Gastrocnemius medialis (tissue), 4 donors: ENCODE measurements at regions not wholly inside any gene's neighbourhood (a gene's known extent, or its start where the extent isn't known, plus 50 kb on each side); places are given as distances from the start of the nearest gene placed in this dataset.

Source experiments
- ATAC-seq, 2 donors: fragments of 150-250 bp; one replicate each; pipeline ENCODE4 v1.9.1; 2016
- DNase-seq, 2 donors: peaks; one replicate each; pipeline ENCODE4 v3.0.0-alpha.2; 2019
- H3K27ac ChIP-seq, 4 donors: fragments of 200-600 bp; sonication (generic); 1 replicate in 1 of 4; 2 replicates in 3 of 4; pipeline ENCODE4 v1.5.1; 2016 to 2018; ENCODE audit warnings: mild to moderate bottlenecking in 2 of 4, moderate library complexity in 1 of 4
- H3K27me3 ChIP-seq, 3 donors: fragments of 200-600 bp; sonication (generic) in 2 of 3; 1 replicate in 1 of 3; 2 replicates in 2 of 3; pipeline versions ENCODE4 v1.5.1 to v1.6.0; 2016 to 2019; ENCODE audit warnings: mild to moderate bottlenecking in 1 of 3, moderate library complexity in 1 of 3
- H3K36me3 ChIP-seq, 2 donors: fragments of 200-600 bp; sonication (generic) in 1 of 2; one replicate each; pipeline ENCODE4 v1.5.1; 2017 to 2018
- H3K4me1 ChIP-seq, 2 donors: fragments of 200-600 bp; sonication (generic) in 1 of 2; one replicate each; pipeline ENCODE4 v1.5.1; 2016 to 2017; ENCODE audit warnings: mild to moderate bottlenecking in 2 of 2
- H3K4me3 ChIP-seq, 4 donors: fragments of 200-600 bp; sonication (generic) in 3 of 4; 1 replicate in 1 of 4; 2 replicates in 3 of 4; pipeline ENCODE4 v1.5.1; 2016 to 2019; ENCODE audit warnings: mild to moderate bottlenecking in 2 of 4
- H3K9me3 ChIP-seq, 3 donors: fragments of 200-600 bp; sonication (generic) in 2 of 3; 1 replicate in 1 of 3; 2 replicates in 2 of 3; pipeline ENCODE4 v1.5.1; 2016 to 2019
- CTCF ChIP-seq, 5 experiments: fragments of 450-650 bp in 3 of 5; fragments of 200-600 bp in 2 of 5; sonication (generic) in 2 of 5; IDR thresholded peaks in 4 of 5; conservative IDR thresholded peaks in 1 of 5; 1 replicate in 4 of 5; 2 replicates in 1 of 5; pipeline ENCODE4 v1.5.1; 2016 to 2019; ENCODE audit warnings: antibody characterized with exemption in 5 of 5, mild to moderate bottlenecking in 3 of 5, moderate library complexity in 3 of 5
- POLR2A ChIP-seq, 2 donors: fragments of 450-650 bp; IDR thresholded peaks; one replicate each; pipeline ENCODE4 v1.6.1; 2017; ENCODE audit warnings: antibody characterized with exemption in 2 of 2, mild to moderate bottlenecking in 2 of 2, moderate library complexity in 2 of 2
- in situ Hi-C, 4 donors: fragments of 200-750 bp; cut with MboI; loops; one replicate each; pipeline versions ENCODE4 v1.15.0 to v1.8.0; 2017; ENCODE audit warnings: low sequenced_read_pairs in 4 of 4
- intact Hi-C: fragments of 100-400 bp; cut with DNase I; formaldehyde crosslinking; loops from one replicate; pipeline ENCODE4 v1.15.1; 2023; ENCODE audit warnings: low total_unique reads

- no peaks in the 10 kb centered on the region for H3K9me3 ChIP-seq
- no peak for ATAC-seq
- TF ChIP-seq POLR2A (IDR thresholded peaks at IDR 0.05): no peak
- no peak for TF ChIP-seq CTCF (IDR thresholded peaks at IDR 0.05 in 4 of 5, conservative IDR thresholded peaks at IDR 0.05 in 1 of 5)
- peaks cover 0 to 5% of the 10 kb centered on the region in 2 donors for H3K4me1 ChIP-seq
- H3K27ac ChIP-seq: no peak overlapping the region
- no peak for DNase-seq
- intact Hi-C loops: no loop called here
- in situ Hi-C loops: no loop called here
- no peaks in the 10 kb centered on the region for H3K36me3 ChIP-seq
- no peaks in the 10 kb centered on the region for H3K27me3 ChIP-seq
- no peak overlapping the region for H3K4me3 ChIP-seq
These were observed 100.3 kb upstream of the NCKAP5 start for GRCh38 chr2:133668547-133668946.

GRCh38 chr2:133673305-133673905, 105.1 kb upstream of the NCKAP5 start:
- TF ChIP-seq CTCF (IDR thresholded peaks at IDR 0.05 in 4 of 5, conservative IDR thresholded peaks at IDR 0.05 in 1 of 5) (no peak), POLR2A (IDR thresholded peaks at IDR 0.05) (no peak)
- no peaks in the 10 kb centered on the region for H3K9me3 ChIP-seq
- H3K27ac ChIP-seq: no peak overlapping the region
- peaks cover 4 to 24% of the 10 kb centered on the region in 2 donors for H3K4me1 ChIP-seq
- ATAC-seq (no peak), DNase-seq (no peak)
- in situ Hi-C loops: no loop called here
- H3K36me3 ChIP-seq: no peaks in the 10 kb centered on the region
- intact Hi-C loops: loop anchor here (10.0 kb wide), 1 partner anchor 101 kb away; no protein-coding TSS in a partner anchor
- H3K4me3 ChIP-seq: no peak overlapping the region
- no peaks in the 10 kb centered on the region for H3K27me3 ChIP-seq

- peaks cover 4 to 24% of the 10 kb centered on the region in 2 donors for H3K4me1 ChIP-seq
- H3K9me3 ChIP-seq: no peaks in the 10 kb centered on the region
- DNase-seq (no peak), ATAC-seq (no peak)
- H3K27ac ChIP-seq: peak overlapping the region in 1 of 4 donors; percentile 34
- TF ChIP-seq POLR2A (IDR thresholded peaks at IDR 0.05): no peak
- TF ChIP-seq CTCF (IDR thresholded peaks at IDR 0.05 in 4 of 5, conservative IDR thresholded peaks at IDR 0.05 in 1 of 5): no peak
- H3K27me3 ChIP-seq: no peaks in the 10 kb centered on the region
- H3K36me3 ChIP-seq: no peaks in the 10 kb centered on the region
- in situ Hi-C loops: no loop called here
- intact Hi-C loops: loop anchor here (10.0 kb wide), 1 partner anchor 101 kb away; no protein-coding TSS in a partner anchor
- H3K4me3 ChIP-seq: no peak overlapping the region
These were observed 105.8 kb upstream of the NCKAP5 start for GRCh38 chr2:133674066-133674432.

GRCh38 chr2:133674433-133675331, 106.4 kb upstream of the NCKAP5 start:
- ATAC-seq (peak in 1 of 2 donors; percentile 51), DNase-seq (peak in 1 of 2 donors; percentile 12)
- H3K9me3 ChIP-seq: no peaks in the 10 kb centered on the region
- no peaks in the 10 kb centered on the region for H3K27me3 ChIP-seq
- H3K36me3 ChIP-seq: no peaks in the 10 kb centered on the region
- intact Hi-C loops: loop anchor here (10.0 kb wide), 1 partner anchor 100 kb away; no protein-coding TSS in a partner anchor
- TF ChIP-seq CTCF (IDR thresholded peaks at IDR 0.05 in 4 of 5, conservative IDR thresholded peaks at IDR 0.05 in 1 of 5): no peak
- no peak for TF ChIP-seq POLR2A (IDR thresholded peaks at IDR 0.05)
- H3K27ac ChIP-seq: peak overlapping the region in 1 of 4 donors; percentile 34
- peaks cover 4 to 24% of the 10 kb centered on the region in 2 donors for H3K4me1 ChIP-seq
- in situ Hi-C loops: no loop called here
- peak overlapping the region; percentile 13 to 29 (median 22) for H3K4me3 ChIP-seq
